ENCODE measurements at regions not wholly inside any gene's neighbourhood (a gene's known extent, or its start where the extent isn't known, plus 50 kb on each side); places are given as distances from the start of the nearest gene placed in this dataset.

DNA sequence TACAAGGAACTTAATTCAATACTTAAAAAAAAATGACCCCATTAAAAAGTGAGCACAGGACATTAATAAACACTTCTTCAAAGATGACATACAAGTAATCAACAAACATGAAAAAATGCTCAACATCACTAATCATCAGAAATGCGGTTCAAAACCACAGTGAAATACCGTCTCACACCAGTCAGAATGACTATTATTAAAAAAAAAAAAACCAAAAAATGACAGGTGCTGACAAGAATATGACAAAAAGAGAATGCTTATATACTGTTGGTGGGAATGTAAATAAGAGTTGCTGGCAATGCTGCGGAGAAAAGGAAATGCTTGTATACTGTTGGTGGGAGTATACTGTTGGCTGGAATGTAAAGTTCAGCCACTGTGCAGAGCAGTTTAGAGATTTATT lies 358.3 kb upstream of the CBLB start:
- H3K9me3 Mint-ChIP-seq (ENCODE audit: unreplicated experiment), result peaks cover 15% of the 10 kb centered on the region
- H3K27me3 Mint-ChIP-seq (ENCODE audit: insufficient read depth, unreplicated experiment), result no peaks in the 10 kb centered on the region
- H3K36me3 Mint-ChIP-seq (ENCODE audit: insufficient read depth, unreplicated experiment), result no peaks in the 10 kb centered on the region
- intact Hi-C loops (cut with micrococcal nuclease), result no loop called here
- BruUV-seq (replicated peaks), result no TSS peak
- no peak overlapping the region for H3K4me3 Mint-ChIP-seq (ENCODE audit: unreplicated experiment)
- TF ChIP-seq CTCF (IDR thresholded peaks at IDR 0.05; ENCODE audit: unreplicated experiment), result no peak
- no peaks in the 10 kb centered on the region for H3K4me1 Mint-ChIP-seq (ENCODE audit: insufficient read depth, unreplicated experiment)
- POLR2A ChIA-PET, result no interaction called here
- no peak overlapping the region for H3K27ac Mint-ChIP-seq (ENCODE audit: low read depth, unreplicated experiment)
- DNase-seq (ENCODE audit: unreplicated experiment), result no peak
- CTCF ChIA-PET, result no interaction called here

DNA sequence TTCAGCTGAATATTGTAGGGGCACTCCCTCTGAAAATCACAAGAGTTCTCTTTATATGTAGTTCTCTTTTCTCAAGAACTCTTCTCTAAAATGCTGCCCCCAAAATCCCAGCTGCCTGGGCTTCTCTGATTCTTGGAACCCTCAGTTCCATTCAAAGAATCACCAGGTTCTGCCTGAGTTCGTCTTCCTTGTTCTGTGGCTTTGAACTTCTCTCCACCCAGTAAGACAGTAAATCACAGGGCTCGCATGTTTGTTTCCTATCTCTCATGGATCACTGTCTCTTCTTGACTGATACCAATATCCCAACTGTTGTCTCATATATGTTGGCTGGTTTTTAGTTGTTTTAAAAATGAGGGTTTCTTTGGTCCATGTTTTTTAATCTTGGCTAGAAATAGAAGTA lies 359.5 kb upstream of the CBLB start:
- no TSS peak for BruUV-seq (replicated peaks)
- TF ChIP-seq CTCF (IDR thresholded peaks at IDR 0.05; ENCODE audit: unreplicated experiment), result no peak
- Mint-ChIP-seq H3K27me3 (ENCODE audit: insufficient read depth, unreplicated experiment) (no peaks in the 10 kb centered on the region), H3K4me3 (ENCODE audit: unreplicated experiment) (no peak overlapping the region), H3K9me3 (ENCODE audit: unreplicated experiment) (peaks cover 4% of the 10 kb centered on the region), H3K27ac (ENCODE audit: low read depth, unreplicated experiment) (no peak overlapping the region), H3K36me3 (ENCODE audit: insufficient read depth, unreplicated experiment) (no peaks in the 10 kb centered on the region), H3K4me1 (ENCODE audit: insufficient read depth, unreplicated experiment) (no peaks in the 10 kb centered on the region)
- intact Hi-C loops (cut with micrococcal nuclease), result no loop called here
- ChIA-PET POLR2A (interaction anchor here (0.6 kb wide), 1 partner anchor 197 kb away, joined by 5 read pairs; no protein-coding TSS in a partner anchor), CTCF (interaction anchor here (0.6 kb wide), 1 partner anchor 565 kb away, joined by 6 read pairs; no protein-coding TSS in a partner anchor)
- no peak for DNase-seq (ENCODE audit: unreplicated experiment)

DNA sequence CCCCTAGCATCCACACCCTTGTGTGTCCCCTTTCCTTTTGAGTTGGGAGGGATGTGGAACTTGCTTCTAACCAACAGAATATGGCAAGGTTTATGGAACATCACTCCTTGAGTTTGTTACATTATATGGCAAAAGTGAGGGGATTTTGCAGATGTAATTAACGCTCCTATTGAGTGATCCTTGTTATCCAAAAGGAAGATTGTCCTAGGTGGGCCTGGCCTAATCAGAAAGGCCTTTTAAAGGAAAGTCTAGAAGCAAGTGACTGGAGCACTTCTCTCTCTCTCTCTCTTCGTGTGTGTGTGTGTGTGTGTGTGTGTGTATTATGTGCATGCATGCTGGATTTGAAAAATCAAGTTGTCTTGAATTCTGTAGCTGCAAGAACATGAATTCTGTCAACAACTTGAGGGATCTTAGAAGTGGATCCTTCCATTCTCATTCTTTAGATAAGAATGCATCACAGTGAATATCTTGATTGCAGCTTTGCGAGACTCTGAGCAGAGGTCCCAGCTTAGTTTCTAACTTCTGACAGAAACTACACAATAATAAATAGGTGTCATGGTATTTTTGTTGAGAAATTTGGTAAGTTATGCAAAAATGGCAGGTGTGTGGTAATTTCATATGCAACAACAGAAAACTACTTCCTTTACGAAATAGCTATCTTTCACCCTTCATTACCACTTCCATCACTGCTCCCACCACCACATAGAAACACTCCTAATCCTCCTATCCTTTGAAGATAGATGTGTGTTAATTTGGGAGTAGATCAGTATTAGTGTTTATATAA lies 360.9 kb upstream of the CBLB start:
- Mint-ChIP-seq H3K4me1 (ENCODE audit: insufficient read depth, unreplicated experiment) (no peaks in the 10 kb centered on the region), H3K36me3 (ENCODE audit: insufficient read depth, unreplicated experiment) (no peaks in the 10 kb centered on the region), H3K27ac (ENCODE audit: low read depth, unreplicated experiment) (no peak overlapping the region), H3K4me3 (ENCODE audit: unreplicated experiment) (no peak overlapping the region), H3K9me3 (ENCODE audit: unreplicated experiment) (no peaks in the 10 kb centered on the region), H3K27me3 (ENCODE audit: insufficient read depth, unreplicated experiment) (no peaks in the 10 kb centered on the region)
- no peak for DNase-seq (ENCODE audit: unreplicated experiment)
- POLR2A ChIA-PET, result interaction anchor here (0.6 kb wide), 1 partner anchor 196 kb away, joined by 3 read pairs; no protein-coding TSS in a partner anchor
- no peak for TF ChIP-seq CTCF (IDR thresholded peaks at IDR 0.05; ENCODE audit: unreplicated experiment)
- CTCF ChIA-PET, result no interaction called here
- no TSS peak for BruUV-seq (replicated peaks)
- intact Hi-C loops (cut with micrococcal nuclease), result no loop called here

- POLR2A ChIA-PET, result interaction anchor here (0.6 kb wide), 1 partner anchor 10 kb away, joined by 3 read pairs; no protein-coding TSS in a partner anchor
- CTCF ChIA-PET, result interaction anchor here (0.8 kb wide), 1 partner anchor 30 kb away, joined by 3 read pairs; no protein-coding TSS in a partner anchor
- Mint-ChIP-seq H3K36me3 (ENCODE audit: insufficient read depth, unreplicated experiment) (no peaks in the 10 kb centered on the region), H3K27me3 (ENCODE audit: insufficient read depth, unreplicated experiment) (no peaks in the 10 kb centered on the region), H3K4me1 (ENCODE audit: insufficient read depth, unreplicated experiment) (no peaks in the 10 kb centered on the region), H3K27ac (ENCODE audit: low read depth, unreplicated experiment) (no peak overlapping the region), H3K9me3 (ENCODE audit: unreplicated experiment) (no peaks in the 10 kb centered on the region), H3K4me3 (ENCODE audit: unreplicated experiment) (no peak overlapping the region)
- intact Hi-C loops (cut with micrococcal nuclease), result no loop called here
- no TSS peak for BruUV-seq (replicated peaks)
- no peak for DNase-seq (ENCODE audit: unreplicated experiment)
- no peak for TF ChIP-seq CTCF (IDR thresholded peaks at IDR 0.05; ENCODE audit: unreplicated experiment)
Measured at GRCh38 chr3:106231086-106231485, 362.3 kb upstream of the CBLB start.
